Stimulated activated CD4-positive, alpha-beta T cell treated with anti-CD3 and anti-CD28 coated beads, TNF-alpha, amount 100 ng/mL, for 48 hours (primary cell): ENCODE measurements at regions not wholly inside any gene's neighbourhood (a gene's known extent, or its start where the extent isn't known, plus 50 kb on each side); places are given as distances from the start of the nearest gene placed in this dataset.

Experiments used
- DNase-seq, 3 donors: peaks; one replicate each; pipeline ENCODE4 v3.0.0-alpha.2; 2020; ENCODE audit warnings: low read depth in 3 of 3

DNA sequence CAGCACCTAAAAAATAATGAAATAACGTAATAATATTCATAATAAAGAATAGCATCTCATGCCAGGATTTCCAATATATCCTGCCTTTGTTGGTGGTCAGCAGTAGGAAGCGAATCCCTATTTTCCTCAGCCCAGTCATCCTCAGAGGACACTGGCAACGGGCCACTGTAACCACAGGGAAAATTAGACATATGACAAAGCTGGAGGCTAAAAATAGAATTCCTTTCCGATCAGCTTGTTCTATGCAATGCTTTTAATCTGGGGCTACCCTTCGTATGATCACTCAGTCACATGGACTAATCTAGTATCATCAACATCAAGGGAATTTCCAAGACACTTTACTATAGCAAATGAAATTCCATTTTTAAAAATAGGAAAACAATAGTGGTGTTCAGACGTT is 246.9 kb upstream of the KCNJ16 start:
- no peak for DNase-seq

DNA sequence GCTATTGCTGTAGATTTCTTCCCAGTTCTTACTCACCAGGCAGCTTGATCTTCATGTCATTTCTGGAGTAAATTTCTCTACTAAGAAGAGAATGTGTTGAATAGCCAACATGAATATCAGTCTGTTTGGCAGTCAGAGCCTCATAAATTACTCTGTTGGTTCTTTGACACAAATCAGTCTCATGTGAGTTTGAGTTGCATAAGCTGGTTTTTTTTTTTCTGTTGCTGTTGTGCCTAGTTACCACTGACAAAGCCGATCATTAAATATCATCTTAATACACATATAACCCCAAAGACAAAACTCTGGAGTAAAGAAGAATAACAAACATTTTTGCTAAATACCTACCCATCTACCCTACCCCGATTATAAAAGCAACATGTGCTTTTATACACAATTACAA is 240.5 kb upstream of the KCNJ16 start:
- DNase-seq, result no peak

DNA sequence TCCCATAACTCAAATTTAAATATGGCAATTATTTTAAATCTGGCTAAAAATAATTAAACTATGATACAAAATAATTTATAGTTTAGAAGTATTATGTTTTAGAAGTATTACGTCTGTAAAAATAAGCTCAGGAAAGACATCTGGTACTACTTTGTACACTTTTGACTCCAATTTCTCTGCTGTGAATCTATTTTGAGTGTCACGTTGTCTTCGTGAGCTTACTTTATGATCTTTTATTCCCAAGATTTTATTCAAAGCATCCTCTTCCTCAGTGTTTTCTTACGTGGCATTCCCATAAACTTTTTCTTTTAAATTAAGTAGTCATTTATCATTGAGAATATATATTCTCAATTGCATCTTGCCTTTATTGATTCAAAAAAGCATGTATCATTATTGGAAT is 223.3 kb upstream of the KCNJ16 start:
- DNase-seq, result no peak

DNA sequence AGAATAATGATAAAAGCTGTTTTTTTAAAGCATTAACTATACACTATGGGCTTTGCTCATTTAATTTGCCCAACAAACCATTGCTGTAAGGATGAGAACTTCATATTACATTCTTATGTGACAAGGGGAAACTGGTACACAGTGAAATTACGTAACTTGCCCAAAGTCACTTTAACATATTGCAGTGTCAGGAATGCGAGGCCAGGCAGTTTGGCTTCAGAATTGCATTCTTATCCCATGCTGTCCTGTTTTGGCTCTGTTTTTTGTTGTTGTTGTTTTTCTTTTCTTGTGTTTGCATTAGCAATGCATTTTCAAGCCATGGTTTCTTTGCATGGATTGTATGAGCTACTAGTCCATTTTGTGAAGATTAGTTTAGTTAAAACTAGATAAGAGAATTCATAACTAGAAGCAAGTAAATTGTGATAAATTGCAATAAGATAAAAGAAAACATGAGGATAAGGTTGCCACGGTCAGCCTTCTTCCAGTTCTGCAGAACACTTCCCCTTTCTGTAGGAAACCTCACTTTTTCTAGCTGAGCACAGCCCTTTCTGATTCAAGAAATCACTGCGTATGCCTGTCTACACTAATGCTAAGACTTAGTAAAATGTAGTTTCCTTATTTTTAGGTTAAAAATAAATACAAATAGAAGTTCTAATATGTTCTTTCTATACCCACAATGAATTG is 221.3 kb upstream of the KCNJ16 start:
- no peak for DNase-seq

DNA sequence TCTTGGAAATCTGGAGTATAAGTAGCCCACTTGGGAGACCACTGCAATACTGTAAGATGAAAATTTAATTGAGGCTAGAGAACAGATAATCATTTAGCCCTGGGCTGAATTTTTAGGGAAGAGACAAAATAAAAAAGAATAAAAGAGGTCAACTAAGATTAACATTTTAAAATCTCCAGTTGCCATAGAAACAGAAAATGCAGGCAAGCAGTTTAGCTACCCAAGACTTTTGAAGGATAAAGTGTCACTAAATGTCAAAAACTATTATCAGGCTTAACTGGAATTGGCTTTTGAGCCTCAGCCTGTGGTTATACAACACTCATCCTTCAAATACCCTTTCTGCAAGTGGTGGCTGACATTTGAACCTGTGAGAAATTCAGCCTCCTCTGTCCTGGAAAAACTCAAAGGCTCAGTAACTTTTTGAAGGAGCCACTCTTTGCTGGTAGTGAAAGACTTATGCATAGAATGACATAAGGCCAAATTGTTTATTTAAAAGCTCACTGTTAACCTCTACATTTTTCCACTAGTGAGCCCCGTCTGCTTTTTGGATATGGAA is 220.7 kb upstream of the KCNJ16 start:
- no peak for DNase-seq

DNA sequence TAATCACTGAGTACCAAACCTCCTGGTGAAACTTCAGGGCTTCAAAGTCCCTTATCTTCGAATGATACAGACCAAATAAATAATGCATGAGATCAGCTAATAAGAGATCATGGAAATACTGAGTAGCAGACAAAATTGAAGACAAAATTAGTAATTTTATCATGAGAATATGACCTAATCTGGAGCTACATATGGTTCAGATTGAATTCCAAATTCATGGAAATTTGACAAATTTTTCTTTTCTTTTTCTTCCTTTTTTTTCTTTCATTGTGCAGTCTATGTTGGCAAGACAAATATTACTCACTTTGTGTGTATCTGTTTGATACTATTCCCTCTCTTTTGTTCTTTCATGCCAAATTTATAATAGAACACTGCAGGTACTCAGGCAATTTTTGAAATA is 218.1 kb upstream of the KCNJ16 start:
- DNase-seq, result no peak

DNA sequence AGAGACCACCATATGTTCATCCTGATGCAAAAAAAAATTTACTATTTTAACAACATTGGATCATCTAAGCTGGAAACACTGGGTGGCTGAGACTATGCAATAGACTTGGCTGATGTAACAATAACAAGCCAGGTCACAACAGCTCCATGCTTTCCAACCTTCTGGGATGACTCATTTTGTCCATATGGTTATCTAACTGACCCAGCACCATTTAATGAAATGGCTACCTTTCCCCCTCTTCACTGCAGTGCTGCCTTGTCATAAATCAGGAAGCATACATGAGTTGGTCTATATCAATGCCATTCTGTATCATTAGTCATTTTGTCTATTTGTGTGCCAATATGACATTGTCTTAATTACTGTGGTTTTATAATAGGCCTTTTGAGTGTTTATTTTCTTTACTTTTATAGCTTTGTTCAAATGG is 217.6 kb upstream of the KCNJ16 start:
- DNase-seq, result no peak

DNA sequence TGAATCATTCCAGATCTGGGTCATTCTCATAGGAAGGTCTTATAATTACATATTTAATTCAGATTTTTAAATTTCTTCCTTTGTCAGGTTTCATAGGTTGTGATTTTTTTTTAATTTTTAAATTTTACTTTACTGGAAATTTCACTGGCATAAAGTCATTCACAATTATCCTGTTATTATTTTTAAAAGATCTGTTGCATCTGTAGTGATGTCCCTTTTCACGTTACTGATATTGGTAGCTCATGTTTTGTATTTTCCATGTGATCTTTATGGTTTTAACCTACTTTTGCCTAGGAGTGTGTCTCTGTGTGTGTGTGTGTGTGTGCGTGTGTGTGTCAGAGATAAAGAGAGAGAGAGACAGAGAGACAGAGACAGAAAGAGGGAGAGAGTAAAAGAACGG is 216.6 kb upstream of the KCNJ16 start:
- DNase-seq, result no peak

DNA sequence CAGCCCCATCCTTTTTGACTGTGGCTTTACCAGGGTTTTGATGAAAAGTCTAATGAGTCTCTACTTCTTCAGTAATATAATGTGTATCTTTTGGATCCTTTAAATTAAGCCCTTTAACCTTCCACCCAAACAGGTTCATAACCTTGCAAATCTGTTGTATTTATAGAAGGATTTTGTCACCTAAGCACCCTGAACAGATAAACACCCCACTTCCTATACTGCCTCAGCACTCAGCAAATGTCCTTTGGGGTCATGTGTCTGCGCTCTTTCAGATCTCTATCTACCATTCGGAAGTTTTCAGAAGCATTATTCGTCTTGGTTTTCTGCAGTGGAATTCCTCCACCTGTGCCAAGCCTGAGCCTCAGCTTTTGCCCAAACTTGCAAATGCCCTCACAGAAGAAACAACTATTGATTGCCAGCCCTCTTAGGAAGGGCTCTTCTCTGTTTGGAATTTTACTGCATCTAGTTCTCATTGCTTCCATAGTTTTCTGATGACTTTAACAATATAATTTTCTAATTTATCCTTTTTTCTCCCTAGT is 214.8 kb upstream of the KCNJ16 start:
- no peak for DNase-seq

DNA sequence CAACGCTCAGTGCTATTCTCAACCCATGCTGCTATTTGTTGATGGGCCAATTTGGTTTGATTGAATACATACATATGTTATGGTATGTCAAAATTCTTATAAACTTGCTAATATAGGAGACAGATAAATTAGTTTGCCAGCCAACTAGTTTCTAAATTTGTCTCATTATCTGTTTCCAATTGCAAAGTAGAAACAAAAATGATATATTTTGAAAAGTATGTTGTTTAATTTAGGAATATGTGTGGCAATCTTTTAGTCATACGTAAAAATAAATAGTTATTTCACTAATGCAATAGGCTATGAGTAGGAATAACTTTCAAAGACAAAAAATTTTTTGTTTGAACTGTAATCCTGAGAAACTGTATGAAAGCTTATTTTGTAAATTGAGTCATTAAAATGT is 210.6 kb upstream of the KCNJ16 start:
- no peak for DNase-seq

DNA sequence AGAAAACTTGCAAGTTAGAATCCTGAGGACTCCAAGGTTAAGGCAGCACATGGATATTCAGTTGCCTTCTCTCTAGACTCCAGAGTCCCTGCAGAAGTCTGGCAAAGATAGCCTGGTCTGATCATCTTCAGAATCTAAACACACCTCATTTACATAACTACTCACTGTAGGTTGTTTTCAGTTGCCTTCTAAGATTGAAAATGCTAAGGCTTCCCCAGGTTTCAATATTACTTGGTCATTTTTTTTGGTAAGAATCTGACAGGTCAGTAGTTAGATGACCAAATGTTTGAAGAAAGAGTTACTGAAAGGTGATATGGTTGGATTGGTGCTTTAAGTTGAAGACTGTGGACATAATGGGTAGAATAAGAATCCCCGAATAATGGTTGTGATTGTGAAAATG is 205.4 kb upstream of the KCNJ16 start:
- no peak for DNase-seq

DNA sequence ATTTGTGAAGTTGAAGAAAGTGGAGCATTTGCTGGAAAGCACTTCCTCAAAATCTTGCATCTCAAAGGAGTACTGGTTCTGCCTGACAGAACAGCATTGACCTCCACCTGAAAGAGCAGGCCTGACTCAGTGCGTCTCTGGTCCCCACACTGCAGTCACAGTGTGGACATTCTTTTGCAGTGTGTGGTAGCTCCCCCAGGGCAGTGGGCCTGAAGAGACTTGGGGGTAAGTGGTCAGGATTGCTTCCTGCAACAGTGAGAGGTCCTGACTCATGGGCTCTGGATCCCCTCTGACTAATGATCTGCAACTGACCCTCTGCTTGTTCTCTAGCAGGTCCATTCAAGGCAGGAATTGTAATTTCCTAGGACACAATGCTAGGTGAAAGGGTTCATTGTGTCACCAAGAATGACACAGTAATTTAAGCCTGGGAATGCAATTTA is 204.9 kb upstream of the KCNJ16 start:
- DNase-seq, result no peak

DNA sequence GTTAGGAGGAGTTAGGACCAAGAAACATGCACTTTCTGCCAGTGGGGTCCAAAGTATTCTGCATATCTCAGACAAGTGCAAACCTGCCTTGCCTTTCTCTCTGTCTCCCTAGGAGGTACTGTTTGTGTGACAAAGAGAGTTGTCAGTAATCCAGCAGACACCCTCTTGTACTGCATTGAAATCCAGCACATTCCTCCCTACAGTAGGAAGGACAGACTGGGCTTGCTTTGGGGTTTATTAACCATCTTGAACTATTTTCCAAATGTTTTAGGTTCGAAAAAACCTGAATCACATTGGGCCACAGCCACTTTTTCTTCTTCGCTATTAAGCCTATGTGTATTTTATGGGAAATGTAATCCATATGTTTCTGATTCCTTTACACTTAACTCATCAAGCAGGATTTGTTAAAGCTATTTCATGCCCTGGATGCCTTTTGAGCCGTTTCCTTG is 204.2 kb upstream of the KCNJ16 start:
- no peak for DNase-seq

DNA sequence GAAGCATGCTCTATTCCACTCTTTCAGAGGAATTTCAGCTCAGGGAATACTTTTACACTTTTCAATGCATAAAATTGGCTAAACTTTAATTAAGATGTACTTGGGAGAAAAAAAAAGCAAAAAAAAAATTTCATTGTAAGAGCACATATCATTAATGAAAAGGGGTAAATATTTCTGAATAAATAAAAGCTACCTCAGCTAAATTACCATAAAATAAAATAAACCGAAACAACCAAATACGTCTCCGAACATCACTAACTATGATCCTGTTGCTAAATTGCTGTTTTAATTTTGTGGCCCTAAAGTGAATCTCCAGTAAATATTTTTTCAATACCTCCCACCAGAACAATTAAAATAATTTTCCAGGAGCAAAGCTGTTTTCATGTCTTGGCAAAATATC is 203.7 kb upstream of the KCNJ16 start:
- no peak for DNase-seq

DNA sequence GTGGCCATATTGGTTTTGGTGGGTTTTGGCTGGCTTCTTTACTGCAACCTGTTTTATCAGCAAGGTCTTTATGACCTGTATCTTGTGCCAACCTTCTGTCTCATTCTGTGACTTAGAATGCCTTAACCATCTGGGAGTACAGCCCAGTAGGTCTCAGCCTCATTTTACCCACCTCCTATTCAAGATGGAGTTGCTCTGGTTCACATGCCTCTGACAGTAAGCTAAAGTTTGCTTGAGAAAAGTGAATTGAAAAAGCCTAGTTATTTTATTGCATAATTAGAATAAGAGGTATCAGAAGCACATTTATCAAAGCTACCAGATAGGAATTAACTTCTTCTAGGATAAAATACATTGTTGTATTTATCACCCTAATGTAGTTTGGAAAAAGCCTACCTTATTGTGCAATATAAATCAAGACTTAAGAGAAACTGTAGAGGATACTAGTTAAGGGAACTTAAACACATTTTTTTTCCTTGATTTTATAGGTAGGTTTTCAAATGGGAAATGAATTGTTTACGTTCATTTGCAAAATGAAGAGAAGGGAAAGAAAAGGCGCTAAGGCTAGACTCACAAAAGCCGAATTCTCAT is 202.3 kb upstream of the KCNJ16 start:
- DNase-seq, result no peak

DNA sequence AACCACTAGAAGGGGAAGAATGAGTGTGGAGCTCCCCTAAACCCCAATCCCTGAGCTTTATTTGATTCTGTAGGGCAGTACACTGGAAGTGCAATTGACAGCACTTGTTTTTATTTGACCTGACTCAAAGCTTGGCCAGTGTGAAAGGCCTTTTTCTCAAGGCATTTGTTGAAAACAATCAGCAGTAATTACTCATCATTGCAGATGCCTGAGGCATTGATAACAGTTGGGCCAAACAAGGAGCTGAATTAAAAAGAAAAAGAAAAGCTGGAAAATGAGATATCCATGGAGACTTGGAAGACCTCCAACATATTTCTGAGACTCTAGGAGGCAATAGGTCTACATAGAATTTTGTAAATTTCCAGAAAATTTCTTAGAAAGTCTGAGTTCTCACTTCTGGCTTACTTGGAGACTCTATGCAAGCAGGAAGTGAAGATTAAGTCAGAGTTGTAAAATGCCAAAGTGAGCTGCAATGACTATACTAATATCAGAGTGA is 200.8 kb upstream of the KCNJ16 start:
- no peak for DNase-seq

DNA sequence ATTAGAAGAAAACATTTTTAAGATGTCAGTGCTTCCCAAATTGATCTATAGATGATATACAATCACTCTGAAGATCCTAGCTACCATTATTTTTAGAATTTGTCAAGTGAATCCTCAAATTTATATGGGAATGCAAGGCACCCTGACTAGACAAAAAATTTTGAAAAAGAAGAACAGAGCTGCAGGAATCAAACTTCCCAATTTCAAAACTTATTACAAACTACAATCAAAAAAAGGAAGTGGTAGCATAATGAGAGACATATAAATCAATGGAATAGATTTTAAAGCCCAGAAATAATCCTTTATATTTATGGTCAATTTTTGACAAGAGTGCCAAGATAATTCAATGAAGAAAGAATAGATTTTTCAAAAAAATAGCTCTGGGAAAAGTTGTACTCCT is 198.3 kb upstream of the KCNJ16 start:
- no peak for DNase-seq

DNA sequence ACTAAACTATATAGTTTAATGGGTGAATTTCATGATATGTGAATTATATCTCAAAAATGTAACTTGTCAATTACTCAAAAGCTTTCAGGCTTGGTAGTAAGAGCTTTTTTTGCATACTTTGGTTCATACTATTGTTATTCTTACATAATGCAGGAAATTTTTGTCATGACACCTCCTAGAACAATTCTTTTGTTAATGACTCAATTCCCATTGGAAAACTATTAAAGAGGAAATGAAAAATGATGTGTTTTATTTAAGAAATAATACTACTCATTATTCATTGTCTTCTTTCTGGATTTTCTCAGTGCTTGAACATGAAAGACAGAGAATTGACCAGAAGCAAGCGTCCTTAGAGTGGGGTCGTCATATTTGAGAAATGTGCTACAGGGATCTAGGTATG is 196.4 kb upstream of the KCNJ16 start:
- DNase-seq, result no peak

DNA sequence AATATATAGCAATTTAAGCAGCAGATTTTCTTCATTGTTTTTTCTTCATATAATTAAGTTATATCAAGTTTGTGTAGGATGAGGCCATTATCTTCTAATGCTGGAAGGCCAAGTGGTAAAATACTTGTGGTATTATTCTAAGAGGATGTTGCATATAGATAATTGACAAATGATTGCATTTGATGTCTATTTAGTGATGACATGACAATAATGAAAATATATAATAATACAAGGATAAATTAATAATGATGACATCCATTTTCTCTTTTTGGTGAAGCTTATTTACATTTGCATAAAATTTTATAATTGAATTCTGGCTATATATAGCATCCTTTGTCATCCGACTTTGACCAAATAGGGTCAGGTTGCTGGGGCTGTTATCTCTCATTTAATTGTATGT is 195.4 kb upstream of the KCNJ16 start:
- no peak for DNase-seq

DNA sequence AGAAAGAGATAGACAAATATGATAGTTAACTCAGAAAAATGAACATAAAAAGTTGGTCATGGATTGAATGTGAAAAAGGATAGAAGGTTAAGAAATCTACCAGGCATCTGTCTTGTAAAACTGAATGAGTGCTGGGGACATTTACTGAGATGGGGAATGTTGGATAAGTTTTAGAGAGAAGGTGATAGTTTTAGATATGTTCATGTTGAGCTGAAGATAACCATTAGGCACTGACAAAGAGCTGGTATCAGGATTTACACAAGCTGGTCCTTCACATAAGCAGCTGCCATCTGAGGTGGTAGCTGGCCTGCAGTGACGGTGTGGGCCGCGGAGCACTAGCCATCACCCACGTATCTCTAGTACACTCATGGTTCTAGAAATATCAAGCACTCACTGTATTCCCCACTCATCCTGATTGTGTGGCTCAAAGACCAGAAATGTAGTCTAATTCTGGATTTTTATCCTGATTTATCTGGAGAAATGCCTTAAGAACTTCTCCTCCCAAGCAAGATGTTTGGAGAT is 194.4 kb upstream of the KCNJ16 start:
- no peak for DNase-seq

DNA sequence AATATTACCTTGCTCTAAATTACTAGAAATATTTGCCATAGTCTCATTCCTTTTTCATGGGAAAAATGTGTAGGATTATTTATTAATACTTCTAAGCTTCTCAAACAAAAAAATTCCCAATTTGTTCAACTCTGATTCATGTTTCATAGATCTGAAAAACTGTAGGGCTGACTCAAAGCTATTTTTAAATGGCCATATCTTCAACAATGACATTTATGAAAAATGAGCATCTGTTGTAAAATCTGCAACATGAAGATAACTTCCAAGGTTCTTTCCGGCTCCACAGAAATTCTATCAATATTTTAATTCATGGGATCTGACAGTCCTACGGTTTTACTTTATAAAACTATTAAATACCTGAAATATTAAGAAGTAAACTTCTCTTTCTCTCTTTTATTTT is 192.7 kb upstream of the KCNJ16 start:
- no peak for DNase-seq

DNA sequence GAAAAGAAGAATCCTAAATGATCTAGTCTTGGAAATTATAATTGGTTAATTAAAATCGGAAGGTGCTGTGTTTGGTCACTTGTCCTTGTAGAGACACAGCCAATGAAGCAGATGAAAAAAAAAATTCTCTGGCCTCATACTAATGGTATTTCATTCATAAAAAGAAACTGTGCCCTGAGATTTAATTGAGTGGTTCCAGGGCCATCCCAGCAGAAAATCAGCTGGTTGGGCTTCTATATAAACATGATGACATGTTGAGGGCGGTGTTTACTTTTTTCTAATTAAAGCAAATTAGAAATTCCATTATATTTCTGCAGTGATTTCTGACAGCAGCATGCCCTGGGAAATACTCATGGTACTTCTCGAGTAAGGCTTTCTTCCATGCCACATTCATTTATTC is 191.9 kb upstream of the KCNJ16 start:
- DNase-seq, result no peak

DNA sequence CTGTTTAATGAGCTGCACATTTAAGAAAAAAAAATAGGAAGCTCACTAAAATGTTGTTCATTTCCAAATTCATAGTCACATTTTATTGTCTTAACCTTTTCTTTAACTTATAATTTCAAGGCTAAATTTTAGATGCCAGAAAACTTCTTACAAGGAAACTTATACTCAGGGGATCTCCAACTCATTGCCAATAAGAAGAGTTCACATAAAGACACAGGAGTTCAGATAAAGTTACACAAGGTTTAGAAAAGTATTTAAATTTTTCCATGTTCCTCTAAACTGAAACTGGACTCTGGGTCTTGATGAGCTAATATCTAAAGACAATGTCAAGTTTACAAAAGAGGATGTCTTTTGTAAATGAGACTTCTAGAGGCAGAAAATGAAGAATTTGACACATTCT is 190.7 kb upstream of the KCNJ16 start:
- DNase-seq, result no peak
